GM21526 (cell line): ENCODE measurements at regions not wholly inside any gene's neighbourhood (a gene's known extent, or its start where the extent isn't known, plus 50 kb on each side); places are given as distances from the start of the nearest gene placed in this dataset.

Experiments used
- ATAC-seq: cut with Tn5 transposase; IDR thresholded peaks from one replicate; pipeline ENCODE4 v1.9.1; 2021; ENCODE audit warnings: moderate library complexity; ENCODE audit not compliant: unreplicated experiment, low FRiP score

DNA sequence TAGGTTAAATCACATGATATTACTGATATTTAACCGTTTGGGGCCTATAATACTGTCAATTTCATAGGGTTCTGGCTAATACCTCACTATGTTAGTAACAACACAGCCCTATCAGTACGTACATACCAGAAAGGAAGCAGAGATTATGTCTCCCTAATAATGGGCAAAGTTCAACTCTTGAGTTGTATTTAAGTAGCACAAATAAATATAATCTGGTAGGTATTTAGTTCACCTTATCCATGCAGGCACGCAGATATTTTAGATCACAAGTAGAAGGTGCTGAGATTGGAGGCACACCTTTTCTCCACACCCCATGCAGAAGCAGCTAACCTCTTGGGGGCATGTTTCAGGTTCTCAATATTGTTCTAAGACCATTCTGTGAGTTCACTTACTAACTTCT, 118.9 kb downstream of the IRS1 start:
- ATAC-seq, result no peak

GRCh38 chr2:226679389-226680065, 120.1 kb downstream of the IRS1 start:
- no peak for ATAC-seq

GRCh38 chr2:226678422-226678821, 121.2 kb downstream of the IRS1 start:
- no peak for ATAC-seq

DNA sequence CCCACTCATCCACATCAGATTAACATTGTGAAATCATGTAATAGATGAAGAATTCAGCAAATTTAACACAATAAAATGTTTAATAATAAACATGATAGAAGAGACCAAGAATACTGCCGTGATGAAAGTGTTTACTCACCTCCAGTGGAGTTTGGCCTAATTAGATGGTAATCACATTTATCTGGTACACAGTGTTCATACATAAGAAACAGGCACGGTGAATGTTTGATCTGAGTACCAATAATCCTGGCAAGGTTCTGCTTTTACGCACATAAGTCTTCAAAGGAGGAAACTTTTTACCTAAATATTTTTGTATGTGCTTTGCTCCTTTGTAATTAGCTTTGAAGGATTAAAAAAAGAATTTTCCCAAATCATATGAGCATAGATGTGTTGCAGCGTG, 122.5 kb downstream of the IRS1 start:
- ATAC-seq, result no peak

- ATAC-seq, result no peak
Measured at GRCh38 chr2:226676618-226677017, 123.0 kb downstream of the IRS1 start.

DNA sequence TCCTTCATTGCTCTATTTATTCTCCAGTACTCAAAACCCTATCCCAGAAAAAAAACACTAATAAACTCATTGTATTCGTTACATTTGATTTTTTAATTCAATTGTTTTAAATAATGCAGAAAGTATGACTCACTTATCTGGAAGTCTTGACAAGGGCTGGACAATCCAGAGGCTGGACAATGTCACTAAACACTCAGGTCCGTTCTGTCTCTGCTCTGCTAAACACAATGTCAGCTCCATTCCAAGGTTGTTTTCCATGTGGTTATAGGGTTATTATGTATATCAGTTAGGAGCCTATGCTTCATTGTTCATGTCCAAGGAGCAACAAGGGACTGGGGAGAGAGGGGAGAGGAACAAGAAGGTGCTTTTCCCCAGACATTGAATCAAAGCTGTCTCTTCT, 125.5 kb downstream of the IRS1 start:
- no peak for ATAC-seq

DNA sequence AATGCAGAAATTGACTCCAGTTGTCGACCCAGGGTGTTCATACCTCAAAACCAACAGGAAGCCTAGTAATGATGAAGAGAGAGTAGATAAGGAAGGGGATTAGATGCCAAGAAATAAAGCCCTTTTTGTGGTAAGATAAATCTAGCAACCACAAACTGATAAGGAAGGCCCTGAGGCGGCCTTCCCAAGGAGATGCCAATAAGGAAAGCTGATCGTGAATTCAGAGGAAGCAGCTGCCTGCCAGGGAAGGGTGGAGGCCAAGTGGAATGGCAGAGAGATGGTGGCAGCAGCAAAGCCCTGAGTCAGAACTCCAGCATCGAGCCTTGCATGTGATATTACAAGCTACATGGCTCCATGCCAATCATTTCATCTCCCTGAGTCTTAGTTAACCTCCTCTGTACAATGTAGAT, 126.3 kb downstream of the IRS1 start:
- ATAC-seq, result no peak

- no peak for ATAC-seq
Measured at GRCh38 chr2:226671141-226671676, 128.4 kb downstream of the IRS1 start.

DNA sequence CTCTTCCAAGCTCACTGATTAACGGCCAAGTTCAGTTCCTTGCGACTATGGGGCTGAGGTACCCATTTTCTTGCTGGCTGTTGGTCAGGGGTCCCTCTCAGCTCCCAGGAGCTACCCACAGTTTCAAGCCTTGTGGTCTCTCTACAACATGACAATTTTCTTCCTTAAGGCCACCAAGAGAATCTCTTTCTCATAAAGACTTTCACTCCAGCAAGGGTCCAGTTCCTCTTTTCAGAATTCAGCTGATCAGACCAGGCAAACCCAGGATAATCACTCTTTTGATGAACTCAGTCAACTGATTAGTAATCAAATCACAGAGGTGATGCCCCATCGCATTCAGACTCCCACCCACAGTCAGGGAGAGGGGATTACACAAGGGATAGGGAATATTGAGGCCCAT, 129.7 kb downstream of the IRS1 start:
- ATAC-seq, result peak; percentile 77

DNA sequence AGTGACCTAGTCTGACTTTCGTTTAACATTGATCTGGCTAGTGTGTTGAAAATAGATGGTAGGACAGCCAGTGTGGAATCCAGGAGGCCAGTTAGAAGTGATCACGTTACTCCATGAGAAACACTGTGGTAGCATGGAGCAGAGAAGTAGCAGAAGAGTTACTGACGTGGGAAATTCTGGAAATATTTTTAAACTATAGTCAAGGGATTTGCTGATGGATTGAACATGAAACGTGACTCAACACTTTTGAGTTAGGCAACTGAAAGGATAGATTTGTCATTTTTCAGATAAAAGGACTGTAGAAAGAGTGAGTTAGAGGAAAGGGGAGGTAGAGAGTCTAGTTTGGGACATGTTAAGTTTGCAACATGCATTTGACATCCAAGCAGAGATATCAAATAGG, 130.4 kb downstream of the IRS1 start:
- no peak for ATAC-seq

- ATAC-seq, result no peak
Measured at GRCh38 chr2:226667736-226668135, 131.9 kb downstream of the IRS1 start.

DNA sequence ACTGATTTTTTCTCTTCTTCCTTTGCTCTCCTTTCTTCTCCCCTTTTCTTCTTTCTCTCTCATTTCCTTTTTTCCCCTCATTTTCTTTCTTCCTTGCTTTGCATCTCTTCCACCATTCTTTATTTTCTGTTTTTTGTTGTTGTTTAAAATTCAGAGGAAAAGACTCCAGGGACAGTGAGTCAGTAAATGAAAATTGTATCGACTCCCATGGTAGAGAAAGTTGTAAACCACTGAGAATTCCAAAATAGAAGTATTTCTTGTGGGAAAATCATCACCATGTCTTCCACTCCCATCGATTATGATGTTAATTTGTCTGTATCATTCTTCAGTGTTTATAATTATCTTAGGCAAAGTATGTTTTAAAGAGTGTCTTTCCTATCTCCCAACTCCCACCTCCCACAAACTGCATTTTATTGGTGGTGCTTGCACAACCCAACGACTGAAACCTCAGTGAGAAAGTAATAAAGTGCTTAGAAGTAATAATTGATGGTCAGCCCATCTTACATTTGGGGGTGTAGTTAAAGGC, 134.3 kb downstream of the IRS1 start:
- no peak for ATAC-seq

DNA sequence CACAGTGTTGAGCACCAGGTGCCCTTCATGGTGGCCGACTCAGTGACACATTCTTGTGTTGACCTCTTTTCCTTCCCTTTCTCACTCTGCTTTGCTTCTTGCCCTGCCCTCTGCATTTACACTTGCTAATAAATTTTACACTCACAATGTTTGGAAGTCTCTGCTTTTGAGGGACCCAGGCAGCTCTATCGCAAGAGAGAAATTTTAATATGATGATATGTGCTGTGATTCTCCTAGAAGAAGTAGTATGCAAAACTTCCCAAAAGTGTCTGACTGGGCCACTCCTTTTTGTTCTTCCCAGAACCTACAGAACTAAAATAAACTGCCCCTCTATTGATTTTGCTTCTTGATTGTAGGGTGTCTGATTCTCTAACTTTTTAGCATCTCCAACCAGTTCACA, 135.0 kb downstream of the IRS1 start:
- ATAC-seq, result no peak

GRCh38 chr2:226664140-226664539, 135.5 kb downstream of the IRS1 start:
- no peak for ATAC-seq

GRCh38 chr2:226661789-226662545, 137.7 kb downstream of the IRS1 start:
- no peak for ATAC-seq

DNA sequence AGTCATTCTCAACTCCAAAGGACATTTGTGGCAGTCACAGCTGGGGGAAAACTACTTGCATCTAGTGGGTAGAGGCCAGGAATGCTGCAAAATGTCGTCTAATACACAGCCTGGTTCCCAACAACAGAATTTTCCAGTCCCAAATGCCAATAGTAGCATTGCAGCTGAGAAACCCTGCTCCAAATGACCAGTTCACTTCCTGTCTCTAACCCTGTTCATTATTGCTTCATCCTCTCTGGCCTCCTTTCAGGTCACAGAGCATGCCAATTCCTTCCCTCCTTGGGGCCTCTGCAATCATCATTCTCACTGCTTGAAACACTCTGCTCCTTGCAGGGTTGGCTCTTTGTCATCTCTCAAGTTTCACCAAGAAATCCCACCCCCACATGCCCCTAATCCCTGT, 139.1 kb downstream of the IRS1 start:
- no peak for ATAC-seq

DNA sequence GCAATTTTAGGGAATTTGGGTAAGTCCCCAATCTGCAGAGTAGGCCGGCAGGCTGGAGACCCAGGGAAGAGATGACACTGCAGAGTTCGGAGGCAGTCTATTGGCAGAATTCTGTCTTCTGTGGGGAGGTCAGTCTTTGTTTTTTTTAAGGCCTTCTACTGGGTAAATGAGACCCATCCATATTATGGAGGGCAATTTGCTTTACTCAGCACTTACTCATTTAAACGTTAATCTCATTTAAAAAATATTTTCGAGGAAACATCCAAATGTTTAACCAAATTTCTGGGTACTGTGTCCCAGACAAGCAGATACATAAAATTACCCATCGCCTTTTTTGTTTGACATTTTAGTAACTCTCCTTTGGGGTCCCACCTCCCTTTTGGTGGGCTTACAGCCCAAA, 139.5 kb downstream of the IRS1 start:
- ATAC-seq, result no peak

DNA sequence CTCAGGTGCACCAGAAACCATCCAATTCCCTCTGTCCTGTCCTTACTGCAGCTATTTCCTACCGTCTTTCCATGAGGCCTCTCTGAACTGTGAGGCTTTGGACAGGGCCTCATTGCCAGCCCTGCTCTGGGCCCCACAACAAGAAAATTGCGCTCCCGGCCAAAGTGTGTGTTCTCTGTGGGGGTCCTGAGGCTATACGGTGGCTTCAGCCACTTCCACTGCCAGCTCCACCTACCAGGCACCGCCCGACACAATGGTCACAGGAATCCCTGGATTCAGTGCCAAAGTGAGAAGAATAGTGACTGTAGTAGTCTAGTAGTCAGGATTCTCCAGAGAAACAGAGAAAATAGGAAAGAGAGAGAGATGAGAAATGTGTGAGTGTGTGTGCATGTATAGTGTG, 140.2 kb downstream of the IRS1 start:
- ATAC-seq, result no peak

GRCh38 chr2:226658555-226658954, 141.1 kb downstream of the IRS1 start:
- ATAC-seq, result no peak

DNA sequence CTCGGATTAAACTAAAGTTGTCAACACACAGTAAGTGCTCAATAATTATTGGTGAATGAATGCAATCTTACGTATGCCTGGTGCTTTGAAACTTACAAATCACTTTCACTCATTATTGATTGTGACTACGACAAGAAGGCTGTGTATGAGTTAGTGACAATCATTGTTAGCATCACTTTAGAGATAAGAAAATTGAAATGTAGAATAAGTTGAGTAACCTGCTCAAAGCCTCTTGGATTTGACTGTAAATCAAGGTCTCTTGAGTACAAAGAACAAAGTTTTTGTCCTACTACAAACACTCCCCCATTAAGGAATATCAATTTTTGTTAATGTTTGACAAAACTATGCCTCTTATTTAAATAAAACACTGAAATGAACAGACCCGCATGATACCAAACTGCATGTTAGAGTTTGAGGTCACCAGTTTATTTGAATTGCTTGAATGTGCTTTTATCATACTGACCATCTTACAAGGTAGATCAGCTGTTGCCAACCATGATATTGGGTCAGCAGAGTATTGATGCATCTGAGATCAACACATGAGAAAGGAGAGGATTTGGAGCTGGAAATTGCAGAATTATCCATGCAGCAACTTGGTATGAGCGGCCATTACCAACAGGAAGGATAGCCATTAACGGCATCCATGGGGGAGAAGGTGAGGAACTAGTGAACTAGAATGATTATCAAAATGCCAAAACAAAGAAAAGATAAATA, 142.1 kb downstream of the IRS1 start:
- ATAC-seq, result no peak

DNA sequence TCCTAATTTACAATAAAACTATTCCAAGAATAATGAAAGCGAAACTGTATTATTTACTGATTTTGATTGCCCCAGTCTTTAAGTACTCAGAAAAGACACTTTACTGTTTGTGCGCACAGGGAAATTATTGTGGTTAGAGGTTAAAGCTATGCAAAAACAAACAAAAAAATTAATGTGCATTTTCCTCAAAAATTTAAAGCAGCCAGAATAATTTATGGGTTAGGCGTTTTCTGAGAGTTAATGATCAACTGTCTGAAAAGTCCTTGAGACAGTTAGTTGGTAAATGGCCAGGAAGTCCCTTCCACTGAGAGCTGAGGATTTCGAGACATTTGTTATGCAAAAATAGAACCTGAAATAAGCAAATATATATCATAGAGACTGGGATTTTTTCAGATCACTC, 143.3 kb downstream of the IRS1 start:
- ATAC-seq, result no peak
